ENCODE measurements at regions not wholly inside any gene's neighbourhood (a gene's known extent, or its start where the extent isn't known, plus 50 kb on each side); places are given as distances from the start of the nearest gene placed in this dataset.

- no peak for DNase-seq (ENCODE audit: low read depth in 3 of 3, low spot score in 1 of 3)
Observed at GRCh38 chr10:130848855-130849254, 462.7 kb downstream of the TCERG1L start.

DNA sequence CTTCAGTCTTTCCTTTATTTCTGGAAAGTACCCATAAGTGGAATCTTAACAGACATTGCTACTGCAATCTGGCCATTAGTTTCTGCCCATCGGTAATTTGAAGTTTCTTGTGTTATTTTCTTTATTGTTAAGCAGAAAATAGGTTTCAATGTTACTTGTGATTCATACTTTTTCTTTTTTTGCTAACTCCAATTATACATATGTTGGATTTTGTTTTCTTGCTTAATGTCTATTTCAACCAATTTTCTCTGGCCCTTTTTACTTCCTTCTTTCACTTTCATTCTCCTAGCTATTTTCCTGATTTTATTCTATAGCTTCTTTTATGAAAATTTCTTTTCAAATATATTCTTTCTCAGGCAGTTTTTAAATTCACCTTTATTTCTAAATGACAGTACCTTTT is 457.4 kb downstream of the TCERG1L start:
- DNase-seq (ENCODE audit: low read depth in 3 of 3, low spot score in 1 of 3): no peak

GRCh38 chr10:130857631-130858295 is 453.8 kb downstream of the TCERG1L start:
- DNase-seq (ENCODE audit: low read depth in 3 of 3, low spot score in 1 of 3): no peak

DNA sequence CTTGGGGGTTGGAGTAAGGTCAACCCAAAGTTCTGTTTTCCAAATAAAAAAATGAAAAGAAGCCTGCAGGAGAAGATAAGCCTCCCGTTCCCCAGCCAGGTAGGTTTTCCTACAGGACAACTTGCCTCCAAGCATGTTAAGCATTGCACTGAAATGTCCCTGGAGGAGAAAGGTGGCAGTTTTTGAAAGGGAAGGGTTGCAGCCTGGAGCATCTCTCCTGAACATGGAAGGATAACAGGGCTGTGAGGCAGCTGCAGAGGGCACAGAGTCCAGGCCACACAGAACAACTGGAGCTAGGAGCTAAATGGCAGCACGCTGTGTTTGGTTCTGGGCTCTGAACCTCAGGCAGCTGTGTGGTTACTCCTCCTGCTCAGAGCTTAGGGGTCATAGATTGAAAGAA is 452.9 kb downstream of the TCERG1L start:
- no peak for DNase-seq (ENCODE audit: low read depth in 3 of 3, low spot score in 1 of 3)

DNA sequence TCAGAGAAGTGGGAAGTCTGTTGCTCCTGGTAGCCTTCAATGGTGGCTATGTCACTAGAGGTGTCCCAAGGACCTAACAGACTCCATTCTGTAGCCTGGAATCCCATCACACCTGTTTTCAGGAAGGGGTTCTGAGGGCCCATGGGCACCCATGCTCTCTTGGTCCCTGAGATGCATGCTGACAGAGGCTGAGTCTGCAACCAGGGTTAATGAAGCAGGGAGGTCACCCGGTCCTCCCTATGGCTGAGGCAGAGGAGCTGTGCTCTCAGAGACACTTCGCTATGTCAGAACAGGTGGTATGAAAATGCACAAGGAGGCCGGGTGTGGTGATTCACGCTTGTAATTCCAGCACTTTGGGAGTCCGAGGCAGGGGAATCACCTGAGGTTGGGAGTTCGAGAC is 452.1 kb downstream of the TCERG1L start:
- DNase-seq (ENCODE audit: low read depth in 3 of 3, low spot score in 1 of 3): no peak

GRCh38 chr10:130862122-130862521 is 449.4 kb downstream of the TCERG1L start:
- DNase-seq (ENCODE audit: low read depth in 3 of 3, low spot score in 1 of 3): no peak

GRCh38 chr10:130862626-130863025 is 448.9 kb downstream of the TCERG1L start:
- no peak for DNase-seq (ENCODE audit: low read depth in 3 of 3, low spot score in 1 of 3)

GRCh38 chr10:130863044-130863443 is 448.5 kb downstream of the TCERG1L start:
- DNase-seq (ENCODE audit: low read depth in 3 of 3, low spot score in 1 of 3): no peak

GRCh38 chr10:130864961-130865818 is 446.3 kb downstream of the TCERG1L start:
- no peak for DNase-seq (ENCODE audit: low read depth in 3 of 3, low spot score in 1 of 3)

- no peak for DNase-seq (ENCODE audit: low read depth in 3 of 3, low spot score in 1 of 3)
Observed at GRCh38 chr10:130866857-130867256, 444.7 kb downstream of the TCERG1L start.

DNA sequence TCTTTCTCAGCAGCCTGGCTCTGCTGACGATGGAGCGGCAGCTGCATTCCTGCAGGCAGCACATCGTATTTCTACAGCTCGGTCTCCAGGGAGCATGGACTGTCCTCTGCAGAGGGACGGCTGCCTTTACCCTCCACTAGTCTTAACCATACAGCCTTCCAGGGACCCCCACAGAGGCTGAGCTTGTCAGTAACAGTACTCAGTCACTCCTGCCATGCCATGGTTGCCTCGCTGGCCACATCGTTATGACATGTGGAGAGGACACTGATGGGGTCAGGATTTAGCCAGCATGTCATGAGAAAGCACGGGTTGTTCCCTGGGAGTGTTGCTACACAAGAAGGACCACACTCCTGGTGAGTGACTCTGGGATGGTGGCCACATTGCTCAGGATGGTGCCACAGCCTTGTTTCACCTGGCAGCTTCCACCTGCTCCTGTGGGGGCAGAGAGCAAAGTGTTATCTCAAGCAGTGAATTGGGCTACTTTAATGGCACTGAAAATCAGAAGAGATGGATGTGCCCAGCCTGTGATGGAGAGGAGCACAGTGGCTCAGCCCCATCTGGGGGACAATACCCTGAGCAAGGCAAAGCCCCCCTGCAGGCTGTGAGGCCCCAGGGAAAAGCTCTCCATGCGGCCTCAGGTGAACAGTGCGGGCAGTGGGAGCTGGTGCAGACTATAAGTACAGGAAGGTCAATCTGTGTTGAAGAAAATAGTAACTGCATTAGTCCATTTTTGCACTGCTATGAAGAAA is 443.9 kb downstream of the TCERG1L start:
- DNase-seq (ENCODE audit: low read depth in 3 of 3, low spot score in 1 of 3): no peak

DNA sequence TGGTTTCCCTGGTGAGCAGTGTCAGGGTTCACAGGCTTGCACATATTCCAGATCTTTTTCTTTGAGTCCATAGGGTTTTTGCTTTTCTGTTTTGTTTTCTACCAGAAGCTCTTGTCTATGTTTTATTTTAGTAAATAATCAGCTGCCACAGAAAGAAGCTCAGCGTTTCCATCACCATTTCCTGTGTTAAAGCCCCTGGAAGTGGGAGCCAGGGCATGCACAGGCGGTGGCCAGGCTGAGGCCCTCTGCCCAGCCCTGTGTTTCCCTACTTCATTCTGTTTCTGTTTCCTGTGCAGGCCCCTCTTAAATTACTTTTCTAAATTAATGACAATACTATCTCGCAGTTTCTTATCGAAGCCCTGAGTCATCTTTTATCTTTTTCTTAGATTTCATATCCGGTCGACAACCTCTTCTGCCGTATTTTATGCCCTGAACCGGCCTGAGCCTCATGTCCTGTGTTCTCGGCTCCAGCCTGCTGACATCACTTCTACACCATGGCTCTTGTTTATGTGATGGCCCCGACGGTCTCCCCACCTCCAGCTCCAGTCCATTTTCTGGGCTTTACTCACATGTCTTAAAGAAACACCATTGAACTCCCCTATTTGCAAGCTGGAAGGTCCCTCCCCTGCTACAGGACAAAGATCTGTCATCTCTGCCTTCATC is 442.2 kb downstream of the TCERG1L start:
- DNase-seq (ENCODE audit: low read depth in 3 of 3, low spot score in 1 of 3): no peak

DNA sequence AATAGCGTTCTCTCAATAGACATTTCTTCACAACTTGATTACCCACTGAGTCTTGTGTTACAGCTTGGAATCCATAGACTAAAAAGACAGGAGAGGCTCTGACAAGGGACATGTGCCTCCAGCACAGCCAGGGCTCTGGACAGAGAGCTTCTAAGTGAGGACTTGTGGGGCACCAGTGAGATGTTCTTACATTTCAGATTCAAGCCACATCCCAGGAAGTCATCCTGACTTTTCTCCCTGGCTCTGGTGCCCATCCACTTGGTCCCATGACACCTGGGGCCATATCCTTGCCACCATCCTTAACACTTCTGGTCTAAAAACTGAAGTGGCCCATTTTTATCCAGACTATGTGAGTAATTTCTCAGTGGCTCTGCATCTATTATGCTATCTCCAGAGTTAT is 440.1 kb downstream of the TCERG1L start:
- DNase-seq (ENCODE audit: low read depth in 3 of 3, low spot score in 1 of 3): no peak

DNA sequence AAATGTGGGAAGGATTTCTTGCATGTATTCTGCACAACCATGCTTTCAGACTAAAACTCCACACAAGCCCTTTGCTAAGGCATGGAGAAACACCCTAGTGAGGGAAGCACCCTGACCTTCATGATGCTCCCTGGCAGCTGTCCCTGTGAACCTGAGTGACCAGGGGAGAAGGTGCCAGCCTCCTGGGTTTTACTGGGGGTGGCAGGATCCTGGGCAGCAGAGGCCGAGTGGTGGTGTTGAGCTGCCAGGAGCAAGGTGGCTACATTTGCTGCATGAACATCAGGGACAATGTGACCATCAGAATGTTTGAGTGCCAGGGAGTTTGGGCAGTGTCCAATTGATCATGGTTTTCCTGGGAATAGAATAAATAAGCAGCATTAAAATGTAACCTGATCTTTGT is 437.9 kb downstream of the TCERG1L start:
- DNase-seq (ENCODE audit: low read depth in 3 of 3, low spot score in 1 of 3): no peak

DNA sequence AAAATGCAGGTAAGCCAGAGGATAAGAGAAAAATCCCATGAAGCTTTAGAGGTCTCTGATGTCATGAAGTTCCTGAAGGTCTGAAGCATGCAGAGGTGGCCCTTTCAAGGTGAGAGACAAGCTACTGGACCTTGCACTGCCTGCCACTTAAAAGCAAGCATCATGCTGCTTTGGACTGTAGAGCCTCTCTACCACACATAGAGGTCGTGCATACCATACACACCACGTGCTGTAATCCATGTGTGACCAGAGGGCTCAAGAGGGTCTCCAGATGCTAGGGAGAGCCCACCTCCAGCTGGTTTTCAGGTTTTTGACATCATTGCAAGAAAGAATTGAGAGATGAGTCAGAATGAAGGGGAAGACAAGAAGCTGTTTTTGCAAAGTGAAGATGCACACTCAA is 436.4 kb downstream of the TCERG1L start:
- DNase-seq (ENCODE audit: low read depth in 3 of 3, low spot score in 1 of 3): no peak

DNA sequence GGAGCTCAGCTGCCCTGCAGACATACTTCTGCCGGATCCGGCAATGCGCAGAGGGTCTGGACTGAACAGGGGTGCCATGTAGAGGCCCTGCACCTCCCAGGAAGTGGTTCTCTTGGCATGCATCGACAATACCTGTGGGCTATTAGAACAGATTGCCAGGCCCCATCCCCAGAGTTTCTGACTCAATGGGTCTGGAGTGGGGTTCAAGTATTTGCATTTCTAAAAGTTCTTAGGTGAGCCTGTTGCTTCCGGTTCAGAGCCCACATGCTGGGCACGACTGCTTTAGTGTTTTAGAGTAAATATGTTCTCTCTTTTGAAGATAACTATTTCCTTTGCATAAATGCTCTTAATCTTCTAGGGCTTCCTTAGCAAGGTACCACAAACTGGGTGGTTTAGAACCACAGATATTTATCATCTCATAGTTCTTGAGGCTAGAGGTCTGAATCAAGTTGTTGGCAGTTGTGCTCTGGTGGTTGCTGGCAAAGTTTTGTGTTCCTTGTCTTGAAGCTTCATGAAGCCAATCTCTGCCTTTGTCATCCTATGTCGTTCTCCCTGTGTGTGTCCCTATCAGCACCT is 435.5 kb downstream of the TCERG1L start:
- DNase-seq (ENCODE audit: low read depth in 3 of 3, low spot score in 1 of 3): no peak

DNA sequence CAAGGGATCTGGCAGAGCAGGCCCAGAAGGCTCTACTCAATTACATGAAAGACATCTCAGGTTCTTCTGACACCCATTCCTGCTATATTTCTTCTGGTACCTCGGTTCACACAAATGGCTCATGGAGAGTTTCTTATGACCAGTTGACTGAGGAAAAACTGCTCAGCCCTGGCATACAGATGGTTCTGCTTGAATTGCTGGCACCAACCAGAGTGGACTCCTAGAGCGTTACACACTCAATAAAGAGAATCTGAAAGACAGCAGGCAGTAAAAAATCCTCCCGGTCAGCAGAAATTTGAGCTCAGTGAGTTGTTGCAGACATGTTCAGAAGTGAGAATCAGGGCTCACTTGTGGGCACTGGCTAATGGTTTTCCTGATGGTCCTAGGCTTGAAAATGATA is 434.4 kb downstream of the TCERG1L start:
- no peak for DNase-seq (ENCODE audit: low read depth in 3 of 3, low spot score in 1 of 3)

DNA sequence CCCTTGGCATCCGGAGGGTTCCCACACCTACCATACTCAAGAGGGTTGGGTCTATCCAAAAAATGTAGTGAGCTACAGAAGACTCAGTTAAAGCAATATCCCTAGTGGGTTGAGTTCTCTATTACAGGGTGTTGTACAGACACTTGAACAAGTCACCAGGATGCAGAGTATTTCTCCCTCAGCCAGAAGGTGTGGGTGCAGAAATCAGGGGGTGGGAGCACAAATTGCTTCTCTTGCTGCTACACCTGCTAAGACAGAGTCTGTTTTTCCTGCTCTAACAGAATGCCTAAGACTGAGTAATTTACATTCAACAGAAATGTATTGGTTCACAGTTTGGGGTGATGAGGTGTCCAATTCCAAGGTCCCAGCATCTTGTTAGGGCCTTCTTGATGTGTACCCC is 433.4 kb downstream of the TCERG1L start:
- DNase-seq (ENCODE audit: low read depth in 3 of 3, low spot score in 1 of 3): no peak

GRCh38 chr10:130882906-130883305 is 428.6 kb downstream of the TCERG1L start:
- no peak for DNase-seq (ENCODE audit: low read depth in 3 of 3, low spot score in 1 of 3)

DNA sequence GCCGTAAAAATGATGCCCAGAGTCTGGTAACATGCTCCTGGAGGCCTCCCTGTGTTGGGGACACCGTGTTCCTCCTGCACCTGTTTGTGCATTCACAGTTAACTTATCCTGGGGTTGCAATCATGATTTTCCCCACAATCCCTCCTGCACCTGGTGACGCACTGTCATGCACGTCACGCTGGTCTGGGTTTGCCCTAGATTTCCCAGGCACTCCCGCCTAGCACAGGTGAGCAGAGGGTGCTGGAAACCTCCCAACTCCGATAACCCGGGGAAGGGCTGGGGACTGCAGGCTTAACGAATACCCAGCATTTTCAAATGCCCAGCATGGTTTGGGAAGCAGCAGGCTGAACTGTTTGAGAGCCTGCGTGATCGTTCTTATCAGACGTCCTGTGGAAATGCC is 427.1 kb downstream of the TCERG1L start:
- no peak for DNase-seq (ENCODE audit: low read depth in 3 of 3, low spot score in 1 of 3)

DNA sequence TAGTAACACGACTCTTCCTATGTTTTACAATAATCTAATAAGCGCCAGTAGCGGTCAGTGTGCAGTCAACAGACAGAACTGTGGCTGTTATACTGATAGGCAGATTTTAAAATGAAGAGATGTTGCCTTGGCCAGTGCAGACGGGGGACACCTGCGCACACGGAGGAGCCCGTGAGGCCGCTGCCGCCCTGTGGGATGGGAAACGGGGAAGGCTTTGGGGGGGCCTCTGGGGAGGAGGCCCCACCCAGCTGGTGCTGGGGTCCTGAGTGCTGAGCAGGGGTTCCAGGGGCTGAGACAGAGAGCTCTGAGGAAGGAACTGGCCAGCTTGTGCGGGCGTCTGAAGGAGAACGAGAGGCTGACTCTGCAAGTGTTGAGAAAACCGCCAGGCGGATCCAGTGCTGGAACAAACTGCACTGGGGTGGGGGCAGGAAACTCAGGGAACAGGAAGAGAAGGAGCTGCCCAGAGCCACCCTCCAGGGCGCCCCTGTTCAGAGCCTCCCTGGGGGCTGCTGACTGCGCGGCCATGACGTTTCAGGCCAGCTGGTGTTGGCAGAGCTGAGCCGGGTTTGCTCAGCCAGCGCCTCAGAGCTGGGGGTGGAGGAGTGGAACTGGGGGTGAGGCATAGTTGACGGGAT is 426.4 kb downstream of the TCERG1L start:
- DNase-seq (ENCODE audit: low read depth in 3 of 3, low spot score in 1 of 3): no peak
